A549 (cell line): ENCODE measurements at regions not wholly inside any gene's neighbourhood (a gene's known extent, or its start where the extent isn't known, plus 50 kb on each side); places are given as distances from the start of the nearest gene placed in this dataset.

Source experiments
- BHLHE40 ChIP-seq: IDR thresholded peaks from 2 replicates; pipeline ENCODE4 v1.6.1; 2012; ENCODE audit warnings: low read depth, low read length, inconsistent platforms
- CEBPB ChIP-seq, 2 experiments: fragments of >200 bp in 1 of 2; sonication (Bioruptor Twin) in 1 of 2; formaldehyde crosslinking in 1 of 2; IDR thresholded peaks; 2 replicates each; pipeline ENCODE4 v1.6.1; 2012 to 2016
- CHD4 ChIP-seq: fragments of 200-600 bp; sonication (generic); IDR thresholded peaks from 2 replicates; pipeline ENCODE4 v1.6.1; 2016; ENCODE audit warnings: antibody characterized with exemption, mild to moderate bottlenecking, borderline replicate concordance
- JUN ChIP-seq, 2 experiments: fragments of >200 bp; sonication (Bioruptor Twin); formaldehyde crosslinking; IDR thresholded peaks; 2 replicates in 1 of 2; 3 replicates in 1 of 2; pipeline ENCODE4 v1.6.1; 2016 to 2017
- PHF8 ChIP-seq: fragments of 200-600 bp; sonication (generic); IDR thresholded peaks from 2 replicates; pipeline ENCODE4 v1.6.1; 2016; ENCODE audit warnings: low read depth, mild to moderate bottlenecking, antibody characterized with exemption, moderate library complexity, borderline replicate concordance
- POLR2A ChIP-seq: IDR thresholded peaks from 2 replicates; pipeline ENCODE4 v1.6.1; 2012; ENCODE audit warnings: mild to moderate bottlenecking, low read length
- RAD21 ChIP-seq, 2 experiments: fragments of >200 bp in 1 of 2; sonication (Bioruptor Twin) in 1 of 2; formaldehyde crosslinking in 1 of 2; IDR thresholded peaks in 1 of 2; conservative IDR thresholded peaks in 1 of 2; 2 replicates in 1 of 2; 3 replicates in 1 of 2; pipeline ENCODE4 v1.6.1; 2012 to 2018; ENCODE audit warnings: inconsistent platforms in 1 of 2
- RCOR1 ChIP-seq: fragments of 150-350 bp; IDR thresholded peaks from 2 replicates; pipeline ENCODE4 v1.6.1; 2014; ENCODE audit warnings: antibody characterized with exemption, low read length, low read depth
- RFX5 ChIP-seq: fragments of 450-650 bp; IDR thresholded peaks from 2 replicates; pipeline ENCODE4 v1.7.1; 2014; ENCODE audit warnings: antibody characterized with exemption, mild to moderate bottlenecking, moderate library complexity
- ZFP36 ChIP-seq: fragments of 450-650 bp; IDR thresholded peaks from 2 replicates; pipeline ENCODE4 v1.6.1; 2014; ENCODE audit warnings: borderline replicate concordance; ENCODE audit not compliant: partially characterized antibody
- TF ChIP-seq, protein P1 (sequence below): IDR thresholded peaks from 2 replicates; pipeline ENCODE4 v1.6.1; 2012
- TF ChIP-seq, protein P2 (sequence below): fragments of >200 bp; sonication (Bioruptor Twin); formaldehyde crosslinking; IDR thresholded peaks from 3 replicates; pipeline ENCODE4 v1.5.1; 2016
- TF ChIP-seq, protein P3 (sequence below): fragments of 450-650 bp; IDR thresholded peaks from 2 replicates; pipeline ENCODE4 v1.6.1; 2014; ENCODE audit warnings: antibody characterized with exemption

DNA sequence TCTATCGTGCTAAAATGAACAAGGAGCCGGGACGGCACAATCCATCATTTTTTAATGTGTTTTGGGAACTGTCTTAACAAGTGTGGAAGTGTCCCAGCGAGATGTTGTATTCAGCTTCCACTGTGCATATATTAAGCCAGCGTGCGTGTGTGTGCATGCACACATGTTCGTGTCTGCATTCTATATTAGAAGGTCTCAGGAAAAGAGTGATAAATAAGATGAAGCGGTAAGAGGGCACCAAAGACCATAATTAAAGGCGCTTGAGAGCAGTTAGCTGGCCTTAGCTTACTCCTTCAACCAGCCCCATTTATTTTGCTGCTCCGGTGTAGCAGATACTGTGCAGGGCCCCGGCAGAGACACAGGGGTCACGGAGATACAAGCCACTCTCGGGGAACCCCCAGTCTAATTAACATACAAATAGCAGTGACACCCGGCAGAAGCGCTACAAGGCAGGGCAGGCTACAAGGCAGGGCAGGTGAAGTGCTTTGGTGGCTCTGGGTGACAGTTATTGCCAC, 206.5 kb upstream of the RREB1 start:
- TF ChIP-seq, protein P1, sequence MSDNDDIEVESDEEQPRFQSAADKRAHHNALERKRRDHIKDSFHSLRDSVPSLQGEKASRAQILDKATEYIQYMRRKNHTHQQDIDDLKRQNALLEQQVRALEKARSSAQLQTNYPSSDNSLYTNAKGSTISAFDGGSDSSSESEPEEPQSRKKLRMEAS = no peak
- TF ChIP-seq, protein P2, sequence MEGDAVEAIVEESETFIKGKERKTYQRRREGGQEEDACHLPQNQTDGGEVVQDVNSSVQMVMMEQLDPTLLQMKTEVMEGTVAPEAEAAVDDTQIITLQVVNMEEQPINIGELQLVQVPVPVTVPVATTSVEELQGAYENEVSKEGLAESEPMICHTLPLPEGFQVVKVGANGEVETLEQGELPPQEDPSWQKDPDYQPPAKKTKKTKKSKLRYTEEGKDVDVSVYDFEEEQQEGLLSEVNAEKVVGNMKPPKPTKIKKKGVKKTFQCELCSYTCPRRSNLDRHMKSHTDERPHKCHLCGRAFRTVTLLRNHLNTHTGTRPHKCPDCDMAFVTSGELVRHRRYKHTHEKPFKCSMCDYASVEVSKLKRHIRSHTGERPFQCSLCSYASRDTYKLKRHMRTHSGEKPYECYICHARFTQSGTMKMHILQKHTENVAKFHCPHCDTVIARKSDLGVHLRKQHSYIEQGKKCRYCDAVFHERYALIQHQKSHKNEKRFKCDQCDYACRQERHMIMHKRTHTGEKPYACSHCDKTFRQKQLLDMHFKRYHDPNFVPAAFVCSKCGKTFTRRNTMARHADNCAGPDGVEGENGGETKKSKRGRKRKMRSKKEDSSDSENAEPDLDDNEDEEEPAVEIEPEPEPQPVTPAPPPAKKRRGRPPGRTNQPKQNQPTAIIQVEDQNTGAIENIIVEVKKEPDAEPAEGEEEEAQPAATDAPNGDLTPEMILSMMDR = no peak
- TF ChIP-seq BHLHE40 = no peak
- TF ChIP-seq CEBPB (IDR thresholded peaks at IDR 0.05) = no peak
- no peak for TF ChIP-seq JUN (IDR thresholded peaks at IDR 0.05)
- no peak for TF ChIP-seq CHD4
- TF ChIP-seq POLR2A = no peak
- no peak for TF ChIP-seq RAD21 (conservative IDR thresholded peaks at IDR 0.05 in 1 of 2, IDR thresholded peaks at IDR 0.05 in 1 of 2)
- no peak for TF ChIP-seq PHF8
- no peak for TF ChIP-seq RFX5
- TF ChIP-seq, protein P3, sequence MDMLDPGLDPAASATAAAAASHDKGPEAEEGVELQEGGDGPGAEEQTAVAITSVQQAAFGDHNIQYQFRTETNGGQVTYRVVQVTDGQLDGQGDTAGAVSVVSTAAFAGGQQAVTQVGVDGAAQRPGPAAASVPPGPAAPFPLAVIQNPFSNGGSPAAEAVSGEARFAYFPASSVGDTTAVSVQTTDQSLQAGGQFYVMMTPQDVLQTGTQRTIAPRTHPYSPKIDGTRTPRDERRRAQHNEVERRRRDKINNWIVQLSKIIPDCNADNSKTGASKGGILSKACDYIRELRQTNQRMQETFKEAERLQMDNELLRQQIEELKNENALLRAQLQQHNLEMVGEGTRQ = no peak
- TF ChIP-seq ZFP36 = no peak
- no peak for TF ChIP-seq RCOR1
